HG03432 (cell line): ENCODE measurements at regions not wholly inside any gene's neighbourhood (a gene's known extent, or its start where the extent isn't known, plus 50 kb on each side); places are given as distances from the start of the nearest gene placed in this dataset.

Experiments used
- ATAC-seq: cut with Tn5 transposase; IDR thresholded peaks from one replicate; pipeline ENCODE4 v1.9.1; 2021; ENCODE audit warnings: mild to moderate bottlenecking, moderate library complexity; ENCODE audit not compliant: unreplicated experiment

DNA sequence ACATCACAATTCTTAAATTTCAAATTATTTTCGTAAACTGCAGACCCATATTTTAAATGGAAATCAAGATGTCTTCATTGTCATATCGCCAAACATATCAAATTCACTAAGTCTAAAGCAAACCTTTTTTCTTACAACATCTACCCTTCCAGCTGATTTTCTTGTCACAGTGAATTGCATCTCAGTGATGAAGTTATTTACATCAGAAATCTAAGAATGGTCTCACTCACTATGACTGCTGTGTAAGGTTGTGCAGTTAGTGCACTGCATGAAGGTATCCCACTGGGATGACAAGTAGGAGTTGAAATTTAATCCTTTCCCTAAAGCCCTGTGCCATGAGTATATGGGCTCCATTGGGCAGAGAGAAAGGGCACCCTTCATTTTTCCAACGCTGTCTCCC, 399.4 kb upstream of the ITGA1 start:
- ATAC-seq, result no peak

DNA sequence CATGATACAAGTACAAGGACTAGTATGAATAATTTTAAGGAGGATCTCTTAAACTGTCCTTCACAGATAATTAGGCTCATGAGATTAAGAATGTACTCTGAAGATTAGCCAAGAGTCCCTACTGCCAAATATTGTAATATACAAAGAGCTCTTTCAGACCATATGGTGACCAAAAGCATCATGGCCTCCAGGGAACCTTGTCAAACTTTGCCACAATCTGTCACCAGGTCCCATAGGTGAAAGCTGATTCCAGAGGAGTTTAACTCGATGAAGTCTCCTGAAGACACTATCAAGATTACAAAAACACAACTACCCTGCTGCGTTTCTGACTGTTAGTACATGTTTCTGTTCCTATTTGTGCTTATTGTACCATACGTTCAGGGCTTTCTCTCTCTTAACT, 395.4 kb upstream of the ITGA1 start:
- no peak for ATAC-seq

DNA sequence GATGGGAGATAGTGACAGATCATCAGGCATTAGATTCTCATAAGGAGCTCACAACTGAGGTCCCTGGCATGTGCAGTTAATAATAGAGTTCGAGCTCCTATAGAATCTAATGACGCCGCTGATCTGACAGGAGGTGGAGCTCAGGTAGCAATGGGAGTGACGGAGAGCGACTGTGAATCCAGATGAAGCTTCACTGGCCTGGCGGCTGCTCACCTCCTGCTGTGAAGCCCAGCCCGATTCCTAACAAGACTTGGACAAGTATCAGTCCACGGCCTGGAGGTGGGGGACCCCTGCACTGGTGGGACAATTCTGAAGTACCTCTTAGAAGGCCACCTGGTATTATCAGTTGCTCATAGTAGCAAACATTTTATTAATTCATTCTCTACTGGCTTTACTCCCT, 377.9 kb upstream of the ITGA1 start:
- ATAC-seq, result no peak

DNA sequence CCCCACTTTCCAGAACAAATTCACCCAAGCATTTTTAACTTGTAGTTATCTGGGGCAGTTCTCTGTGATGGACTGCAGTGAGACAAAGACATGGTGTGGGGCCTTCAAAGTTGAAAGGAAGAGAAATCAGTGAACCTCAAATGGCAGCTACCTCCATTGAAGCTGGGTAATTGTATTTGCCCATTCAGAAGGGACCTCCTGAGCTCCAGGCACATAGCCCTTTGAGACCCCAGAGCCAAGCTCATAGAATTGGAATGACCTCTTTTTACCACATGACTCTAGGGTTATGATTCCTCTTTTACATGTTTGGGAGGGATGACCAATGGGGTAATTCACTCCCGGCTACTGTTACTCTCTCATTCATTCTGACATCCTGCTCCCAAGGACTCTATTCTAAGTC, 368.4 kb upstream of the ITGA1 start:
- no peak for ATAC-seq

DNA sequence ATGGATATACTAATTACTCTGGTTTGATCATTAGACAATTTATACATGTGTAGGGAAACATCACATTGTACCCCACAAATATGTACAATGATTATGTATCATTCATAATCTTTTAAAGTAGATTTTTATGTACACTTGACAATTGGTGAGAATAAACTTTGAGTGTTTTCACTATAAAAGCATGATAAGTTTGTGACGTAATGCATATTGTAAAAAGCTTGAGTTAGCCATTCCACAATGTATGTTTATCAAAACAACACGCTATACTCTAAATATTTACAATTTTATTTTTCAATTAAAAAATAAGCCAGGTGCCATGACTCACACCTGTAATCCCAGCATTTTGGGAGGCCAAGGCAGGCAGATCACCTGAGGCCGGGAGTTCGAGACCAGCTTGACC, 360.1 kb upstream of the ITGA1 start:
- ATAC-seq, result no peak

DNA sequence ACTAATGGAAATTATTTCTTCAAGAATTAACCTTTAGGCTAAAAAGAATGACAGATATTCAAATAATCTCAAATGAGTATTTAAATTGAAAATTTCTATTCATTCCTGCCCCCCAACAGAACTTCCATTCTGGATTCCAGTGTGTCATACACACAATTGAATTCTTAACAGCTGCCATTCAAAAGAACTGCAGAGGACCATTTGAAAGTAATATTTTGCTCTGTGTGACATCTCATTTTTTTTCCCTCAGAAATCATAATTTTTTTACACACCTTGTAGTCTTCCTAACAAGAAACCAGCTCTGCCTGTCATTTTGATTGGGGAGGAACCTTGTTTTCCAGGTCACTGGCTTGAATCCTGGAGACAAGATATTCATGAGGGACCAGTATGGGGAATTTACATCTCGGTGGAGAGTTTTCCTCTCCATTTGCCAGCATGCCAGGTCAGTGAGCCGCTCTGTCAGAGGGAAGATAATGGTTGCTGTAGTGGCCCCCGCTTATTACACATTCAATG, 358.7 kb upstream of the ITGA1 start:
- no peak for ATAC-seq

DNA sequence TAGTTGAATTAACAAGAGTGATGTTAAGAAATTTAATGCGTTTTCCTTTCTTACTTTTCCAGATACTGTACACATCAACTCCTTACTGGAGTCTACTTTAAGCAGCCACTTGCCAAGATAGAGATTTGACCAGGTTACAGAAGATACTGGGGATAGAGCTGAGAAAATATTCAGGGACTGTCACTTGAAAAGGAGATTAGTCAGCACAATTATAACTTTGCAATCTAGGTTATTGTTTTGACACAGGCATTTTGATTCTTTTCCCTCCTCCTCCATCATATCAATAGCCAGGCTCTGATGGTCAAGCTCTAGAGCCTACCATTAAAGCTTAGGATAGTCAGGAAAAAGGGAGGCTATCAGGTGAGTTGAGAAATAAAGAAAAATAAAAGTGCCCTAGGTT, 345.9 kb upstream of the ITGA1 start:
- no peak for ATAC-seq

DNA sequence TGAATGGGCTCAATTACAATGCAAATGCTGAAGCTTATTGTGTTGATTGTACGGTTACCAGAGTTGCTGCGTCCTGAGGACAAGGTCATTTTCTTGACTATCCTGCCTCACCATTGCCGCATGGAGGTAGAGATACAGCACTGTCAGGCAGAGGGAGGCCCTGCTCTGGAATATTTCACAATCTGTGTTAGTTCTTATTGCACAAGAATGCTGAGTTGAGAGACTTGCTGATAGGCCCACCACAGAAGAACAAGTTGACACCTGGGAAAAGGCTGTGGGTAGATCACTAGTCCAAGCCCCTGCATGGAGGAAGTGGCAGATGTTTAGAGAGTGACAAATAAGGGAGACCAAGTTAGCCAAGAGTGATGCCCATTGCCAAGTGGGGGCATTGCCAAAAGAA, 344.5 kb upstream of the ITGA1 start:
- ATAC-seq, result no peak

DNA sequence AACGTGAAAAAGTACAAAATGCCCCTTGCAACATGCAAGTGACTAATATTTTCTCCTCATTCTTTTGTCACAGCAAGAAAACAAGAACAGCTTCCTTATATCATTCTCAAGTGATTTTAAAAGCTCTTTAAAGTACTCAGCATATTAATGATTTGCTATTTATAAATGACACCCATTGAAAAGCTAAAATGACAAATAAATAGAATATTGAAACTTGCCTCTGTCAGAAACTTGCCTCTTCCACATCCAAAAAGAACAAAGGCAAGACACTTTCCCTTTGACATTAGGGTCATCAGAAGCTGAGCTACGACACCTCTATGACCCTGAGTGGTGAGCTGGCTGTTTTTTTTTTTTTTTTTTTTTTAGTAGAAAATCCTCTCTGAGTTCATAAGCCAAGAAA, 339.6 kb upstream of the ITGA1 start:
- ATAC-seq, result no peak

DNA sequence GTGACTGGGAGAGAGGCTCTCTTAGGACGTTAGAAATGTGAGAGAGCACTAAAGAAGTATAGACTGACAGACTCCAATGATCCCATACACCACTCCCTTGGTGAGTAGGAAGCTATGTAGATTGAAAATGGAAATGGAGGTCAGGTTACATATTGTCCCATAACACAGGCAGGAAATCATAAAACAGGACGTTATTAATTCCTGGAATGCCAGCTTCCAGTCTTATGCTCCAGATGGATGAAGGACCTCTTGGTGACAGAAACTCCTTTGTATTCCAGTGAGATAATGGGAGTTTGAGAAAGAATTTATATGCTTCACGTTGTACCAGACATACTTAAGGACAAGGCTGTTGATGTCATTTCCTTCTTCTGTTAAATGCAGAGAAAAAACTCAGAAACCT, 338.2 kb upstream of the ITGA1 start:
- no peak for ATAC-seq

DNA sequence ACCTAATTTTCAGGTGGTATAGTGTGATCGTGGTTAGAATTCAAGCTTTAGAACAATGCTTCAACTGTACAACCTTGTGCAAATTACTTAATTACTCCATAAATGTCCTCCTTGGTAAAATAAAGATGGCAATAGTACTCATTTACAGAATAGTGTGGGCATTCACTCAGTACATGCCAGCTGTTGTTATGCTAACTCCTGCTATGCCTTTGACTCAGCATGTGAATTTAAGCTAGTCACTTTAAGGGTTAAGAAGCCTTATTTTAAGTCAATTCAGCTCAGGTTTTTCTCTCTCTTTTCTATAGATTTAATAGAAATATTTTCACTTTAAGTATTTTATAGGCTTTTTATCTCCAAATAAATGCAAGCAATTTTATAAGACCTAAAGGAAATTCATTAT, 335.6 kb upstream of the ITGA1 start:
- no peak for ATAC-seq

DNA sequence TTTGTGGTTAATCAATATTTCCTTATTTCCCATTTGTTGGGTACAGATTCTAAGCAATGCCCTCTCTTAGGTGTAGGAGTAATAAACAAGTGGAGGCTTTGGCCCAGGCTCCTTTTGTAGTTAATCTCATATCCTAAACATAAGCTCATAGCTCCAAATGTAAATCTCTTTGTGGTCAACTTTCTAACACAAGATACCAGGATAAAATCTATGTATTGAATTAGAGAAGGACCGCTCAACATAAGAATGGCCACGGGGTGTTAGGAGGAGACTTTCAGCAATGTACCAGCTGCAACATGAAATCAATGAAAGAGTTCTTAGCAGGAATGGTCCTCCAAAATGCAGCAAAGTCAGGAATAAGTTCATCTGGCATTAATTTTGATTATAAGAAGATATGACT, 334.5 kb upstream of the ITGA1 start:
- no peak for ATAC-seq

DNA sequence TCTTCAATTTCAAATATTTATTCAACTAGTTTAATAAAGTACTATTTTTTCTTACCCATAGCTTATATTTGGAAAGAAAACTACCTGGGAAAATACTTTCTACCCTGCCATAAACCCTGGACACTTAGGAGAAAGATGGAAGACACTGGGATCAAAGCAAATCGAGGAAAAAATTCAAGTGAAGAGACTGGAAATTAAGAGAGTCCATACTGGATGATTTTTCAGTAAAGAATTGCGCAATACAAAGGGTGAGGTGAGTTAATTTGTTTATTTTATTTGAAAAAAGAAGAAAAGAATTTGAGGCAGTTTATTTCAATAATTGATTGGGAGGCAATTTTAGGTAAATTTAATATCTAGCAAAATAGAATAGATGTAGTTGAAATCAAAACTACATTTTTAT, 331.8 kb upstream of the ITGA1 start:
- no peak for ATAC-seq

DNA sequence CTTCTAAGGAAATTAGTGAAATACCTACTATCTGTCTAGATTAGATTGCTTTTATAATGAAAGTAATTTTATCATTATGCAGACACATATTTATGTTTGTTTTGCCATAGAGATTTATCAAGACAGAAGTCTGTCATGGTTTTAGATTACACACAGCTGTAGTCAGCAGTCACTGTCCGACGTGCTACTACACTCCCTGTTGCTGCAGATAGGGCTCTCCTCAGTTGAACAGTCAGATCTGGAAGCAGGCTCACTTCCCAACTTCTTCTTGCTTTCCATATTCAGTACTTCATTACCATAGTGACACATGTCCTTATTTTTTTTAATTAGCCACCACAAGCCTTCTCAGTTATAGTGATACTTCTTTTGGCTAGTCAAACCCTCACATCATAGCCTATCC, 329.9 kb upstream of the ITGA1 start:
- ATAC-seq, result no peak

DNA sequence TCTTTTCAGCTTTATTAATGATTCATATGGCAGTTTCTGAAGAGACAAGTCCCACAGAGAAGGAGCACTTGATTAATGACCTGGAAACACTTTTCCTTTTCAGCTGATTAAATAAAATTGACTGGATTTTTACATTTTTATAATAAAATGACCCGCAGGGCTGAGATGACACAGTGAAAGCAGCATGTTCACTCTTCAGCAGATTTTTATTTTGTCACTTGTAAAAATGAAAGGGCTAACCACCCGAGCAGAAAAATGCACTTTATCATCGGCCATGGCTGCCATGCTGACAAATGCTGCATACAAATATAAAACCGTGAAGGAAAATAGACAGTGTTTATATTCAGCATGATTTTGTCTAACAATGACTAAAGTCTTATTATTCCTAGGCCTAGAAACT, 321.6 kb upstream of the ITGA1 start:
- ATAC-seq, result no peak

DNA sequence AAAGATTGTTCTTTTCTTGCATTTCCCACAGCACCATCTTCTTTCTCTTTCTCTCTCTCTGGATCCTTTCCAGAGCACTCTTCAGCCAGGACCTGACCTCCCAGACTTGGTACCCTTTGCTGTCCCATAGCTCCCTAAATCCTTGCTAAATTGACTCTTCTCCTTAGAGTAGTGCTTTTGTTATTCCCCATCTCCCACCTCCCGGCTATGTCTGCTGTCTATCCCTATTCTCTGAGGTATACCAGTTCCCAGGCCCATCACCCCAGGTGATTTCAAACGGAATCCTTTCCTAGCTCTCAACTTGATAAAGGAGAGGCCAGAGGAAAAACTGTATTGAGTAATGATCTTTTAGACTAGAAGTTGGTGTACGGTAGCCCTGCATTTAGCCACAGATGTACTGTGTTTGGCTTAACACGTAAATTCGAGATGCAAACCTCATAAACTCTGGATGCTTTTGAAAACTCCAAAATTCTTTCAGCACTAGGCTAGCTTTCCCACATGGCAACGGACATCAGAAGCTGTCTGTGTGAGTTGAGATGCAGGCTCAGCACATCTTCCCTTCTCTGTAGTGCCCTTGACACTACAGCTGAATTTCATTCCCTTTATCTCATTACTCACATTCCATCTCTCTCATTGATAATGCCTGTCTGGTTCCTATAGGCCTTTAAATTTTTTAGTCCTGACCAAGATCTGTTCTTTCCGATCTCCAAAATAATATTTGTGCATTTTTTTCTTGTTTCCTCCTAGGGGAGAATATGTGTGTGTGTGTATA, 320.8 kb upstream of the ITGA1 start:
- no peak for ATAC-seq

DNA sequence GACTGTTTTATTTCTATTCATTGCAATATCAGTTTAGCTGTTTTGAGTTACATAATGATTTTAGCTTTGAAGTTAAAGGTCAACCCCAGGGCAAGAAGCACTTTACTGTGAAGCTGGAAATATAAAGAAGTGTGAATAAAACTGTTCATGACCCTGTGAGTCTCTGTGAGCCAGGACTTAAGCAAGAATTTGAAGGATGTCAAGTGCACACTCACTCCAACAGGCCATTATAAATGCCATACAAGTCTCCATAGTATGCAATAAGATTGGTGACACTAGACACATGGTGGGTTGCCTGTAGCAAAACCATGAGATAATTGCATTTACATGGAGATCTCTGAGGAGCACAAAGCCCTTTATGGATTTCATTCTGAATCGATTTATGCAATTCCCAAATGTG, 318.7 kb upstream of the ITGA1 start:
- no peak for ATAC-seq

DNA sequence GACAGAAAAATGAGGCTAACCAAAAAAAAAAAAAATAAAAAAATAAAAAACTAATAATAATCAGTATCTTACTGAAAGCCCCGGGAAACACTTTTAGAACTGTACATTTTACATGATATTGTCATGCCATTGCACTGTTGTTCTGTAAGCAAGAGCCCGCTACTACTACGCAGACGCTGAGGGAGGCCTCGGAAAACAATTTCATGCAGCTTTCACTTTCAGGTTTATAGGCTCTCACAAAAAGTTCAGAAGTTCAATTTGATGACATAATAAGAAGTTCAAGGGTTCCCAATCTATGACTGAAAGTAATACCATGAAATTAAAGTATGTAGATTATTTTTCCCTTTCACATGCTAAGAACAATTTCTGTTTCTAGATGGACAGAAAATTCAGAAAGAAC, 318.3 kb upstream of the ITGA1 start:
- peak; percentile 68 for ATAC-seq

DNA sequence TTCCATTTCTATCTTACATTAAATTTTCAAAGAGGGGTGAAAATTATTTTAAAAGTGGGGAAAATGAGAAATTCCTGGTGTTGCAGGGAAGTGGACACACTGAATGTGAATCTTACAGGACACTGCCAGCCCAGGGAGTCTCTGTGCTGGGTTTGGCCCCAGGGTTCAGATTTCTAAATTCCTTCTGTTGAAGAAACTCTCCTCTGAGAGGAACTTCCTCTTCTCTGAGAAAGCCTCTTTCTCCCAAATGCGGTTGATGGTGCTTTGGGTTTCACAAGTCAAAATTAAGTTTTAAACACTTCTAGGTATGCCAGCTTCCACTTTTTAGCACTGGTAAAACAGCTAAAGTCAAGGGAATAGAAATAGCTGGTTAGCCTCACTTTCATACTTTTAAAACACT, 317.9 kb upstream of the ITGA1 start:
- no peak for ATAC-seq

DNA sequence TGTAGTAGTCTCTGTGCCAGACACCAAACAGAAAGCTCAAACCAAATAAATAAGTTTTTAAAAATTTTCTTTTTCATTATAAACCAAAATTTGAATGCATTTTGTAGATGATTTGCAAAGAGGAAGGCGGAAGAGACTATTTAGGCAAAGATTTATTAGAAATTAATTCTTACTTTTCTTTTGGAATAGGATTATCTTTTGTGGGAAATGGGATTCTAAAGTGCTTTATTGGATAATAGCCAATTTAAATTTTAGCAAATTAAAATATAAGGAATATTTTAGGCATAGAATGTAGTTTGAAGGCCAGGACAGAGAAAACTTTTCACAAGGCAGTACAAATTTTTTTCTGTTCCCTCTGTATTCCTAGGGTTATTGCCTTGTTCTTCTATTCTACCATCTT, 311.4 kb upstream of the ITGA1 start:
- no peak for ATAC-seq

DNA sequence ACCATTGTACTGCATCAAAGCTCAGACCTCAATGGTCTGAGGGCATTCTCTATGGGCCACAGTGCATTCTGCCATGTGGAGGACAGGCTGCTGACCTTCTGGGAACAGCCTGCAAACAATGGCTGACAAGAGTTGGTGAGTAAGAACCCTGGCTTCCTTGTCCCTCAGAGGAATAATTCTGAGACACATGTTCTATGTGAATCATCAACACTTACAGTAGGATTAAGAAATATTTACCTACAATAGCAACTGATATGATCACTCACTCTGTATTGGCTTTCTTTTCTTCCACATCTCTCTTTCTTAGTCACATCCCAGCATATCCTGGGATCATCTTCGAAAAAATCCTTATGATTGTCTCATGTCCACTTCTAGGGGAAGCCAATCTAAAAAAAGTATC, 306.5 kb upstream of the ITGA1 start:
- ATAC-seq, result no peak

DNA sequence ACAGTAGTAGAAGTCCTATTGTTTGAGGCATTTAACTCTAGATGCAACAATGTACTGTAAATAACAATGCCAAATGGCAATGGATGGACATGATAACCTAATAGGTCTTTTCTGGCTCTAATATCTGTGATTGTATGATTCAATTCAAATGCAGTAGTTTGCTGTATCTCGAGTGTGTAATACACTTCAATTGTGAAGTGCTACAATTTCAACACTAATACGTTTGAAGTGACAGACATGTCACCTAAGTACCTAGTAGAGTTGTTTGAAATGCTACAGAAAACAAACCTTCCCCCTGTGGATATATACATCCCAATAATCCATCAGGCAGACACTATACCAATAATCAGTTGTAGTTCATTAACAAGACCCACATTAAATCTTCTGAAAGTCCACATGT, 305.9 kb upstream of the ITGA1 start:
- no peak for ATAC-seq

DNA sequence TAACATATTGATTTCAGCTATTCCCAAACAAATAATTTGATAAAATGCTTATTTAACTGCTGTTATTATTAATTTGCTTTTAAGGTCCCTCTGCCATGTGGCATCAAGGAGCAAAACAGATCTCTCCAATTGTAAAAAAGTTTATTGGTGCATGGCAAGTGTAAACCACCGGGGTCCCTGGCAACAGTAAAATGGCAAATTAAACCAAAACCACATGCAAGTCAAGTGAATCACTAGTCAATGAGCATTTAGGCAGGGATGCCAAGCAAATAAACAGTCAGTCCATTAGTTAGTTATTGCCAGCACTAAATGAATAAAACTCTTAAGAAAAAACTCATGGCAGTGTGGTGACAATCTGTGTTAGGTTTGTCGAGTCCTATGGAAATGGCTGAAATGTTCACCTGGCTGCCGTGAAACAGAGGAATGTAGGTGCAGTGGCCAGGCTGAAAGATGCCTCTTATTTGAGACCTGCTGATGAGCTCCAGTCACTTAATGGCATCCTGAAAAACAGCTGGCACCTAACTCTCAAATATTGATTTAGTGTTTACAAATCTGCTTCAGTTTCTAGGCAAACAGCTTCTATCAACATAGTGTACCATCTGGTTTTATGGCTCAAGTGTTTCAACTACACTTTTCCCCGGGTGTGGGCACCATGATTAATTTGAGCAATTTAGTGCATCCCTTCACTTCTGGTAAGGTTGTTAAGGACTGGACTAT, 296.5 kb upstream of the ITGA1 start:
- ATAC-seq, result no peak
